OCI-LY3 (cell line): ENCODE measurements at regions not wholly inside any gene's neighbourhood (a gene's known extent, or its start where the extent isn't known, plus 50 kb on each side); places are given as distances from the start of the nearest gene placed in this dataset.
"Not testable (repeated sequence)": the region's sequence is repeated elsewhere in the genome, so short reads cannot be mapped to it uniquely, and the experiment has no call there.

Source experiments
- H2AFZ ChIP-seq: fragments of 200-600, 300-600 bp; shearing (Covaris generic); 2 replicates; pipeline ENCODE4 v1.6.0; 2014; ENCODE audit warnings: antibody characterized with exemption, low read depth, low read length
- H3K27ac ChIP-seq: fragments of 200-600, 300-600 bp; sonication (generic); 2 replicates; pipeline ENCODE4 v1.5.1; 2014; ENCODE audit warnings: mild to moderate bottlenecking, low read length, moderate library complexity, mixed read lengths
- H3K27me3 ChIP-seq: fragments of 200-600, 300-600 bp; sonication (generic); 2 replicates; pipeline ENCODE4 v1.6.1; 2014; ENCODE audit warnings: low read depth, low read length, mixed read lengths
- H3K36me3 ChIP-seq: fragments of 200-600, 300-600 bp; sonication (generic); replicated peaks from 2 replicates; pipeline ENCODE3; 2014; ENCODE audit warnings: low read depth, low read length, mixed read lengths
- H3K4me1 ChIP-seq: fragments of 300-600, 200-600 bp; sonication (generic); 2 replicates; pipeline ENCODE4 v1.6.1; 2014; ENCODE audit warnings: low read length, mixed read lengths
- H3K4me2 ChIP-seq: fragments of 200-600, 300-600 bp; sonication (generic); 2 replicates; pipeline ENCODE4 v1.6.1; 2014; ENCODE audit warnings: low read length, mixed read lengths
- H3K4me3 ChIP-seq: fragments of 300-600, 200-600 bp; sonication (generic); 2 replicates; pipeline ENCODE4 v1.5.1; 2014; ENCODE audit warnings: antibody characterized with exemption, mild to moderate bottlenecking, low read length, moderate library complexity
- H3K79me2 ChIP-seq: fragments of 300-600, 200-600 bp; shearing (Covaris generic); 2 replicates; pipeline ENCODE4 v1.6.1; 2014; ENCODE audit warnings: mild to moderate bottlenecking, low read length, mixed read lengths
- H3K9ac ChIP-seq: fragments of 300-600, 200-600 bp; shearing (Covaris generic); 2 replicates; pipeline ENCODE4 v1.6.0; 2014; ENCODE audit warnings: mild to moderate bottlenecking, low read length, moderate library complexity
- H3K9me3 ChIP-seq: fragments of 200-600, 300-600 bp; shearing (Covaris generic); 2 replicates; pipeline ENCODE4 v1.6.1; 2014; ENCODE audit warnings: low read length, mixed read lengths; ENCODE audit not compliant: insufficient read depth
- H4K20me1 ChIP-seq: fragments of 200-600, 300-600 bp; sonication (generic); 2 replicates; pipeline ENCODE4 v1.6.1; 2016; ENCODE audit warnings: low read length, mixed read lengths; ENCODE audit not compliant: insufficient read depth
- EZH2phosphoT487 ChIP-seq: fragments of 200-600 bp; shearing (Covaris generic); IDR thresholded peaks from 2 replicates; pipeline ENCODE4 v1.6.1; 2018; ENCODE audit warnings: antibody characterized with exemption, mixed run types, low read depth
- TF ChIP-seq, protein P1 (sequence below): fragments of 200-600, 300-600 bp; sonication (generic); IDR thresholded peaks from 2 replicates; pipeline ENCODE4 v1.5.1; 2014; ENCODE audit warnings: antibody characterized with exemption, low read length, low read depth

DNA sequence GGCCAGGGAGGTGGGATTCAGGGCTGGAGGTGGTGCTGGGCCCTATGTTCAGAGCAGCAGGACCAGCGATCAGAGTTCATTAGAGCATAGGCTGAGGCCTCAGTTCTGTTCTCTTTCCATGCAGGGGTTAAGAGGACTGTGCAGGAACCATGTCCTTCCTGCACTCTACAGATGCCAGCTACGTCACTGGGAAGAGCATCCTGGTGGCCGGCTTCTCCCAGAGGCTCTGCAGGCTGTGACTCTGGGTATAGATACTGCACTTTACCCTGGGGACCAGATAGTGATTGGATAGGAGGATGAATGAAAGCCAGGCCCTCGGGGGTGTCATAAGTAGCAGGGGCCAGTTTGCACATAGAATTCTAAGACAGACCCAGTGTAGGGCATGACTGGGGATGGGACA lies 92.6 kb downstream of the DHRS2 start:
- no peaks in the 10 kb centered on the region for H4K20me1 ChIP-seq
- no peaks in the 10 kb centered on the region for H3K79me2 ChIP-seq
- H3K4me3 ChIP-seq = no peak overlapping the region
- TF ChIP-seq, protein P1, sequence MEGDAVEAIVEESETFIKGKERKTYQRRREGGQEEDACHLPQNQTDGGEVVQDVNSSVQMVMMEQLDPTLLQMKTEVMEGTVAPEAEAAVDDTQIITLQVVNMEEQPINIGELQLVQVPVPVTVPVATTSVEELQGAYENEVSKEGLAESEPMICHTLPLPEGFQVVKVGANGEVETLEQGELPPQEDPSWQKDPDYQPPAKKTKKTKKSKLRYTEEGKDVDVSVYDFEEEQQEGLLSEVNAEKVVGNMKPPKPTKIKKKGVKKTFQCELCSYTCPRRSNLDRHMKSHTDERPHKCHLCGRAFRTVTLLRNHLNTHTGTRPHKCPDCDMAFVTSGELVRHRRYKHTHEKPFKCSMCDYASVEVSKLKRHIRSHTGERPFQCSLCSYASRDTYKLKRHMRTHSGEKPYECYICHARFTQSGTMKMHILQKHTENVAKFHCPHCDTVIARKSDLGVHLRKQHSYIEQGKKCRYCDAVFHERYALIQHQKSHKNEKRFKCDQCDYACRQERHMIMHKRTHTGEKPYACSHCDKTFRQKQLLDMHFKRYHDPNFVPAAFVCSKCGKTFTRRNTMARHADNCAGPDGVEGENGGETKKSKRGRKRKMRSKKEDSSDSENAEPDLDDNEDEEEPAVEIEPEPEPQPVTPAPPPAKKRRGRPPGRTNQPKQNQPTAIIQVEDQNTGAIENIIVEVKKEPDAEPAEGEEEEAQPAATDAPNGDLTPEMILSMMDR = no peak
- no peak for TF ChIP-seq EZH2phosphoT487
- H3K9me3 ChIP-seq = no peaks in the 10 kb centered on the region
- no peak overlapping the region for H3K4me2 ChIP-seq
- H3K27ac ChIP-seq = no peak overlapping the region
- no peak overlapping the region for H3K9ac ChIP-seq
- no peaks in the 10 kb centered on the region for H3K27me3 ChIP-seq
- H3K4me1 ChIP-seq = no peaks in the 10 kb centered on the region
- H2AFZ ChIP-seq = no peak overlapping the region
- H3K36me3 ChIP-seq = no peaks in the 10 kb centered on the region

DNA sequence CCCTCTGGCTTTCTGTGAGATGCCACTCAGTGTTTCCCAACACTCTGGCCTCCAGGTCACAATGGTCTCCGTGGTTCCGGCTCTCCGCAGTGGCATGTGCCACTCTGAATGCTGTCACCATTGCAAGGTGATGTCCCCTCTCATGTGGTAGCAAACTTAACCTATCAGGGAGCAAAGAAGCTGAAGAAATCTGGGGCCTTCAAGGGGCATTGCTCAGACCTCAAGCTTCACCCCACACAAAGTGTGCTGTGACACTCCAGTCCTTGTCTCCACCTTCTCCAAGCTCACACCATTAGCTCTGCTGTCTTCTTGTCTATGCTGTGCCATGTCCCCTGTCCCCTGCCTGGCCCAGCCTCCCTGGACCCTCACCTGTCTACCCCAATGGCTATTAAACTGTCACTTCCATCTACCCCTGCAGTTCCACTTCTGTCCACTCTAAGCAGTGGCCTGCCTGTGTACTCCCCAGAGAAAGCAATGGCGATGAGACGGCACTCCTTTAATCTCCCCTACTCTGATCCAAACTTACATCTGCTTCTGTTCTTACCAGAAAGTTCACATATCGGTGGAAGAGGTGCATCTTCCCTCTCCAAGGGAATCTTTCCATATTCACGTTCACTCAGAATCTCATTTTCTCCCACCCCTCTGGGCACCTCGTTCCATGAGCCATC lies 93.7 kb downstream of the DHRS2 start:
- Histone ChIP-seq H3K27me3 (no peaks in the 10 kb centered on the region), H3K36me3 (no peaks in the 10 kb centered on the region), H3K4me1 (no peaks in the 10 kb centered on the region), H2AFZ (no peak overlapping the region), H3K4me2 (no peak overlapping the region), H3K9ac (no peak overlapping the region), H4K20me1 (no peaks in the 10 kb centered on the region), H3K79me2 (no peaks in the 10 kb centered on the region), H3K9me3 (no peaks in the 10 kb centered on the region), H3K4me3 (no peak overlapping the region), H3K27ac (no peak overlapping the region)
- no peak for TF ChIP-seq EZH2phosphoT487
- TF ChIP-seq, protein P1 = no peak

DNA sequence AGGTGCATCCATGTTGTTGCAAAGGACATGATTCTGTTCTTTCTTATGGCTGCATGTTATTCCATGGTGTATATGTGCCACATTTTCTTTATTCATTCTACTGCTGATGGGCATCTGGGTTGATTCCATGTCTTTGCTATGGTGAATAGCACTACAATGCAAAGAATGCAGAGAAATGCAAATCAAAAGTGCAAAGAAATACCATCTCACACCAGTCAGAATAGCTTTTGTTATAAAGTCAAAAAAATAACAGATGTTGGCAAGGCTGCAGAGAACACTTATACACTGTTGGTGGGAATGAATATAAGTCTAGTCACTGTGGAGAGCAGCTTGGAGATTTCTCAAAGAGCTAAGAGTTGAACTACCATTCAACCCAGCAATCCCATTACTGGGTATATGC lies 99.2 kb downstream of the DHRS2 start:
- H3K9ac ChIP-seq = no peak overlapping the region
- H3K27ac ChIP-seq = no peak overlapping the region
- H3K4me2 ChIP-seq = no peak overlapping the region
- TF ChIP-seq, protein P1 = no peak
- no peak for TF ChIP-seq EZH2phosphoT487
- H3K27me3 ChIP-seq = no peaks in the 10 kb centered on the region
- no peaks in the 10 kb centered on the region for H3K4me1 ChIP-seq
- H3K9me3 ChIP-seq = no peaks in the 10 kb centered on the region; the same call in 1 of the 2 replicates
- H2AFZ ChIP-seq = no peak overlapping the region
- H3K79me2 ChIP-seq = no peaks in the 10 kb centered on the region
- H4K20me1 ChIP-seq = no peaks in the 10 kb centered on the region
- H3K36me3 ChIP-seq = no peaks in the 10 kb centered on the region
- no peak overlapping the region for H3K4me3 ChIP-seq

DNA sequence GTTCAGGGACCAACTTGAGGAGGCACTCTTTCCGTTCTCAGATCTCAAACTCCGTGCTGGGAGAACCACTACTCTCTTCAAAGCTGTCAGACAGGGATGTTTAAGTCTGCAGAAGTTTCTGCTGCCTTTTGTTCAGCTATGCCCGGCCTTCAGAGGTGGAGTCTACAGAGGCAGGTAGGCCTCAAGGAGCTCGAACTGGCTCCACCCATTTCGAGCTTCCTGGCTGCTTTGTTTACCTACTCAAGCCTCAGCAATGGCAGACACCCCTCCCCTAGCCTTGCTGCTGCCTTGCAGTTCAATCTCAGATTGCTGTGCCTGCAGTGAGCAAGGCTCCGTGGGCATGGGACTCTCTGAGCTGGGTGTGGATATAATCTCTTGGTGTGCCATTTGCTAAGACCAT lies 108.2 kb downstream of the DHRS2 start:
- not testable (repeated sequence) for H4K20me1 ChIP-seq, H3K9me3 ChIP-seq, H3K4me2 ChIP-seq, H3K79me2 ChIP-seq, H3K9ac ChIP-seq, H2AFZ ChIP-seq, H3K27me3 ChIP-seq, H3K4me3 ChIP-seq, H3K27ac ChIP-seq, H3K36me3 ChIP-seq, H3K4me1 ChIP-seq

DNA sequence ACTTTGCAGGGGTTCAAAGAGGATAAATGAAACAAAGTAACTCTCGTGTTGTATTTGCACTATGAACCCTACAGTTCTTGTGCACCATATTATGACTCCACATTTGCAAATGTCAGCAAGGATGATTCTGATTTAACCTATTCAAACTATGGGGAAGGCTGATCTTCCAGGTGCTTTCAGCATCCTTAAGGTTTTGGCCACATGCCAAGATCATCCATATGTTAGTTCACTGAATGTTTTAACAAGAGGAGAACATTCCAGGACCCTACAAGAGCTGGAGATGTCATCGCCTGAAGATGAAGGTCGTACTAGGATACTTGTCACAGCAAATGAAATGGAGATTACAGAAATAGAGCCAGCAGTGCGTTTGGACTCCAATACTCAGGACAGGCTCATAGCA lies 114.2 kb downstream of the DHRS2 start:
- no peak overlapping the region for H3K9ac ChIP-seq

More for the DNA sequence above, 114.2 kb downstream of the DHRS2 start:
- no peaks in the 10 kb centered on the region for H3K9me3 ChIP-seq
- no peak overlapping the region for H3K4me2 ChIP-seq
- no peak for TF ChIP-seq EZH2phosphoT487
- TF ChIP-seq, protein P1 = no peak
- H2AFZ ChIP-seq = no peak overlapping the region
- H3K27me3 ChIP-seq = peaks cover 23% of the 10 kb centered on the region
- no peaks in the 10 kb centered on the region for H3K4me1 ChIP-seq
- H4K20me1 ChIP-seq = no peaks in the 10 kb centered on the region
- H3K4me3 ChIP-seq = no peak overlapping the region
- no peak overlapping the region for H3K27ac ChIP-seq
- no peaks in the 10 kb centered on the region for H3K36me3 ChIP-seq
- no peaks in the 10 kb centered on the region for H3K79me2 ChIP-seq
